Aorta (tissue), 5 donors: ENCODE measurements at regions not wholly inside any gene's neighbourhood (a gene's known extent, or its start where the extent isn't known, plus 50 kb on each side); places are given as distances from the start of the nearest gene placed in this dataset.
A peak's percentile ranks its signal among the peaks of the same experiment; 100 is the strongest.

Source experiments
- ATAC-seq: fragments of 200-7000 bp; cut with Tn5 transposase; one replicate; pipeline ENCODE4 v1.9.1; 2022; ENCODE audit warnings: moderate library complexity; ENCODE audit not compliant: low FRiP score
- DNase-seq, 2 donors: peaks; one replicate each; pipeline ENCODE4 v3.0.0-alpha.2; 2020
- H3K27ac ChIP-seq, 2 donors: one replicate each; pipeline ENCODE4 v1.5.1; 2013; ENCODE audit warnings: low read length in 2 of 2, mild to moderate bottlenecking in 2 of 2, moderate library complexity in 2 of 2, control low read depth in 1 of 2, inconsistent platforms in 1 of 2, low read depth in 1 of 2
- H3K27me3 ChIP-seq, 2 donors: one replicate each; pipeline ENCODE4 v1.6.1; 2013; ENCODE audit warnings: control low read depth in 1 of 2, low read length in 1 of 2, mild to moderate bottlenecking in 1 of 2, moderate library complexity in 1 of 2; ENCODE audit not compliant: insufficient read depth in 2 of 2, control insufficient read depth in 1 of 2
- H3K36me3 ChIP-seq, 2 donors: one replicate each; pipeline ENCODE4 v1.6.1; 2013; ENCODE audit warnings: control low read depth in 1 of 2, low read length in 1 of 2, mild to moderate bottlenecking in 1 of 2; ENCODE audit not compliant: insufficient read depth in 2 of 2, control insufficient read depth in 1 of 2
- H3K4me1 ChIP-seq, 2 donors: one replicate each; pipeline ENCODE4 v1.6.1; 2013; ENCODE audit warnings: low read length in 2 of 2, control low read depth in 1 of 2, mild to moderate bottlenecking in 1 of 2, moderate library complexity in 1 of 2; ENCODE audit not compliant: insufficient read depth in 2 of 2, control insufficient read depth in 1 of 2
- H3K4me3 ChIP-seq, 2 donors: one replicate each; pipeline ENCODE4 v1.5.1; 2013; ENCODE audit warnings: low read length in 2 of 2, control low read depth in 1 of 2, mild to moderate bottlenecking in 1 of 2
- H3K9me3 ChIP-seq: one replicate; pipeline ENCODE4 v1.6.1; 2013; ENCODE audit warnings: mild to moderate bottlenecking, low read length; ENCODE audit not compliant: control insufficient read depth
- WGBS, 2 donors: extraction: QIAGEN DNeasy Blood & Tissue Kit; methylation state at CpG; one replicate each; pipeline ENCODE4 v1.1.7; 2013; 5-methylcytosine and 5-hydroxymethylcytosine counted together
- intact Hi-C, 2 donors: fragments of 100-400 bp; cut with DNase I; formaldehyde crosslinking; loops; one replicate each; pipeline versions ENCODE4 v1.14.2 to v1.15.0; 2022
- donor health status: healthy with polysubstance abuse.
- donor health status: Bipolar disorder and iron deficiency.
- donor health status: DM: no; HTN: no; CAD: no.
- donor health status: DM: no; HTN: no; CAD: no.
- donor health status: DM: yes; HTN: yes; CAD: no.

- no peak overlapping the region for H3K4me3 ChIP-seq
- H3K9me3 ChIP-seq = no peaks in the 10 kb centered on the region
- no peaks in the 10 kb centered on the region for H3K36me3 ChIP-seq
- WGBS, 2 donors = 36 to 38% methylated on average over 6 of the region's 6 CpGs
- DNase-seq (no peak), ATAC-seq (peak; percentile 9)
- peaks cover 0 to 2% of the 10 kb centered on the region in 2 donors for H3K4me1 ChIP-seq
- intact Hi-C loops = loop anchor here in 1 of 2 donors (10.0 kb wide), 3 partner anchors 79 to 449 kb away; no protein-coding TSS in a partner anchor
- no peaks in the 10 kb centered on the region for H3K27me3 ChIP-seq
- peak overlapping the region in 1 of 2 donors; percentile 30 for H3K27ac ChIP-seq
These were observed 403.1 kb upstream of the TRIB2 start for GRCh38 chr2:12313445-12314126.

GRCh38 chr2:12314127-12314760, 402.5 kb upstream of the TRIB2 start:
- WGBS, 2 donors = 82 to 83% methylated on average over 8 of the region's 8 CpGs

GRCh38 chr2:12315224-12315623, 401.5 kb upstream of the TRIB2 start:
- Histone ChIP-seq H3K4me3 (no peak overlapping the region), H3K9me3 (no peaks in the 10 kb centered on the region), H3K27me3 (no peaks in the 10 kb centered on the region), H3K36me3 (no peaks in the 10 kb centered on the region), H3K27ac (no peak overlapping the region), H3K4me1 (peaks cover 0 to 5% of the 10 kb centered on the region in 2 donors)
- no peak for DNase-seq
- 93 to 98% methylated on average over 3 of the region's 3 CpGs for WGBS, 2 donors
- no peak for ATAC-seq
- intact Hi-C loops = loop anchor here (5.0 to 10.0 kb wide), 4 partner anchors 77 to 450 kb away; no protein-coding TSS in a partner anchor

More at GRCh38 chr2:12314127-12314760, 402.5 kb upstream of the TRIB2 start:
- H3K27ac ChIP-seq = no peak overlapping the region
- peaks cover 0 to 4% of the 10 kb centered on the region in 2 donors for H3K4me1 ChIP-seq
- ATAC-seq = no peak
- intact Hi-C loops = loop anchor here in 1 of 2 donors (10.0 kb wide), 3 partner anchors 79 to 449 kb away; no protein-coding TSS in a partner anchor
- H3K27me3 ChIP-seq = no peaks in the 10 kb centered on the region
- no peaks in the 10 kb centered on the region for H3K9me3 ChIP-seq
- no peaks in the 10 kb centered on the region for H3K36me3 ChIP-seq
- H3K4me3 ChIP-seq = no peak overlapping the region
- DNase-seq = no peak

- intact Hi-C loops = loop anchor here (5.0 to 10.0 kb wide), 4 partner anchors 76 to 452 kb away; no protein-coding TSS in a partner anchor
- H3K36me3 ChIP-seq = no peaks in the 10 kb centered on the region
- ATAC-seq = no peak
These were observed 400.3 kb upstream of the TRIB2 start for GRCh38 chr2:12316476-12316875.

GRCh38 chr2:12317286-12317685, 399.4 kb upstream of the TRIB2 start:
- Histone ChIP-seq H3K27ac (peak overlapping the region in 1 of 2 donors; percentile 62), H3K36me3 (no peaks in the 10 kb centered on the region), H3K9me3 (no peaks in the 10 kb centered on the region), H3K4me1 (peaks cover 0 to 5% of the 10 kb centered on the region in 2 donors), H3K4me3 (no peak overlapping the region), H3K27me3 (no peaks in the 10 kb centered on the region)
- ATAC-seq (no peak), DNase-seq (no peak)
- WGBS, 2 donors = 65% methylated on average over 3 of the region's 3 CpGs
- intact Hi-C loops = loop anchor here (5.0 to 10.0 kb wide), 4 partner anchors 75 to 452 kb away; no protein-coding TSS in a partner anchor

More at GRCh38 chr2:12316476-12316875, 400.3 kb upstream of the TRIB2 start:
- Histone ChIP-seq H3K27me3 (no peaks in the 10 kb centered on the region), H3K4me3 (no peak overlapping the region), H3K9me3 (no peaks in the 10 kb centered on the region), H3K27ac (no peak overlapping the region), H3K4me1 (peaks cover 0 to 5% of the 10 kb centered on the region in 2 donors)
- 94 to 97% methylated on average over 3 of the region's 3 CpGs for WGBS, 2 donors
- DNase-seq = no peak

- Histone ChIP-seq H3K36me3 (no peaks in the 10 kb centered on the region), H3K9me3 (no peaks in the 10 kb centered on the region), H3K4me1 (peaks cover 0 to 5% of the 10 kb centered on the region in 2 donors), H3K4me3 (no peak overlapping the region), H3K27me3 (no peaks in the 10 kb centered on the region), H3K27ac (peak overlapping the region; percentile 2 to 62)
- no peak for ATAC-seq
- DNase-seq = no peak
- intact Hi-C loops = loop anchor here (5.0 to 10.0 kb wide), 4 partner anchors 74 to 453 kb away; no protein-coding TSS in a partner anchor
- WGBS, 2 donors = 51 to 60% methylated on average over 6 of the region's 6 CpGs
These were observed 398.8 kb upstream of the TRIB2 start for GRCh38 chr2:12317814-12318426.

GRCh38 chr2:12318427-12319057, 398.2 kb upstream of the TRIB2 start:
- Histone ChIP-seq H3K4me3 (no peak overlapping the region), H3K36me3 (no peaks in the 10 kb centered on the region), H3K27ac (peak overlapping the region; percentile 2 to 56), H3K9me3 (no peaks in the 10 kb centered on the region), H3K27me3 (no peaks in the 10 kb centered on the region), H3K4me1 (peaks cover 0 to 5% of the 10 kb centered on the region in 2 donors)
- ATAC-seq = no peak
- WGBS, 2 donors = 78 to 79% methylated on average over 8 of the region's 8 CpGs
- DNase-seq = no peak
- intact Hi-C loops = loop anchor here (5.0 to 10.0 kb wide), 4 partner anchors 74 to 454 kb away; no protein-coding TSS in a partner anchor

GRCh38 chr2:12320027-12320734, 396.6 kb upstream of the TRIB2 start:
- no peak overlapping the region for H3K27ac ChIP-seq

More at GRCh38 chr2:12320027-12320734, 396.6 kb upstream of the TRIB2 start:
- ATAC-seq (peak; percentile 55), DNase-seq (no peak)
- intact Hi-C loops = loop anchor here (2.0 to 10.0 kb wide), 4 partner anchors 215 to 605 kb away; partner anchors contain the start of gene TRIB2 (in 1 of the 2)
- Histone ChIP-seq H3K27me3 (no peaks in the 10 kb centered on the region), H3K9me3 (no peaks in the 10 kb centered on the region), H3K4me1 (peaks cover 0 to 6% of the 10 kb centered on the region in 2 donors), H3K36me3 (no peaks in the 10 kb centered on the region), H3K4me3 (no peak overlapping the region)
- WGBS, 2 donors = 46 to 47% methylated on average over 7 of the region's 7 CpGs
